Effector memory CD8-positive, alpha-beta T cell (primary cell): ENCODE measurements at regions not wholly inside any gene's neighbourhood (a gene's known extent, or its start where the extent isn't known, plus 50 kb on each side); places are given as distances from the start of the nearest gene placed in this dataset.

ENCODE experiments used
- ATAC-seq: fragments of 150-1000 bp; cut with Tn5 transposase; replicated peaks from 2 replicates; pipeline ENCODE4 v1.10.0; 2021; ENCODE audit warnings: mild to moderate bottlenecking, moderate library complexity
- DNase-seq, 3 experiments: peaks; one replicate each; pipeline ENCODE4 v3.0.0; 2021
- H3K27ac Mint-ChIP-seq, 2 donors: one replicate each; pipeline ENCODE4 v1.8.0; 2022; ENCODE audit warnings: mild to moderate bottlenecking in 2 of 2, mixed read lengths in 2 of 2, moderate library complexity in 2 of 2
- H3K27me3 Mint-ChIP-seq, 2 donors: one replicate each; pipeline ENCODE4 v1.8.0; 2022; ENCODE audit warnings: mixed read lengths in 2 of 2
- H3K36me3 Mint-ChIP-seq: one replicate; pipeline ENCODE4 v1.8.0; 2022; ENCODE audit warnings: mild to moderate bottlenecking, moderate library complexity, mixed read lengths; ENCODE audit not compliant: insufficient read depth
- H3K4me1 Mint-ChIP-seq, 2 donors: one replicate each; pipeline ENCODE4 v1.8.0; 2022; ENCODE audit warnings: low read depth in 2 of 2, mixed read lengths in 2 of 2
- H3K4me3 Mint-ChIP-seq, 2 donors: one replicate each; pipeline ENCODE4 v1.8.0; 2022; ENCODE audit warnings: mild to moderate bottlenecking in 2 of 2, mixed read lengths in 2 of 2, moderate library complexity in 2 of 2
- H3K9me3 Mint-ChIP-seq, 2 donors: one replicate each; pipeline ENCODE4 v1.8.0; 2022; ENCODE audit warnings: mixed read lengths in 2 of 2

DNA sequence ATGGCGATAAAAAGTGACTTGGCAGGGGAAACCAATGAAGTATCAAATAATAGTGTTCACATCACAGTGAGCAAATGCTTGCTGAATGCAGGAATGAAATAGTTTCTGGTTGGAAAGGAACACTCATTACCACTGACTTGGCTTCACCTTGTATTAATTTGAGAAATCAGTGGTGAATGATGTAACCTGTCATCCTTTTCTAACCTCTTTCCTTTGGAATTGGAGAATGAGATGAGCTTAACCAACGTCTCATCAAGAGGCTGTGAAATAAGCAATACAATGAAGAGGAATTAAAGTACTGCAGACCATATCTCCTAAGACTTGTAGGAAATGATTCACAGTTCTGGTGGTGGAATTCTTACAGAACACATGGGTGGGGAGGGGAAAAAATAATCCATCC lies 192.2 kb downstream of the DMAC1 start:
- Mint-ChIP-seq H3K36me3 (no peaks in the 10 kb centered on the region), H3K27ac (no peak overlapping the region)

DNA sequence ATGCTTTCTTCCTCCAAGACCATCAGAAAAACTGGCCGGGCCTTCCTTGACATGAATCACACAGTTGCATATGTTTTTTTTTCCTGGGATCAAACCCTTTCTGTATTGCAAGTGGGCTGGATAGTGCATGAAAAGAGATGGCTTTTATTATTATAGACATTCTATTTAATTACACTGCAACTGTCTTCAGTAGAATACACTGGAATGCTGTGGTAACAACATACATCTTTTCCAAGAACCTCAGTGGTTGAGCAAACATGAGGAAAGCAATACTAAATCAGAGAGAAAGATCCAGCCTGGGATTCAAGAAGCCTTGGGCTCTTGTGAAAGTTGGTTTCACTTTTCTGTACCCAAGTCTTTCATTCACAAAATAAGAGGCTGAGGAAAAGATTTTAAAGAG lies 193.0 kb downstream of the DMAC1 start:
- Mint-ChIP-seq H3K27ac (no peak overlapping the region), H3K4me3 (no peak overlapping the region), H3K27me3 (no peaks in the 10 kb centered on the region), H3K9me3 (no peaks in the 10 kb centered on the region), H3K36me3 (no peaks in the 10 kb centered on the region), H3K4me1 (peaks cover 0 to 4% of the 10 kb centered on the region in 2 donors)
- DNase-seq (no peak), ATAC-seq (no peak)

More for the DNA sequence above, 192.2 kb downstream of the DMAC1 start:
- ATAC-seq: no peak
- no peak for DNase-seq
- peaks cover 0 to 4% of the 10 kb centered on the region in 2 donors for H3K4me1 Mint-ChIP-seq
- H3K4me3 Mint-ChIP-seq: no peak overlapping the region
- no peaks in the 10 kb centered on the region for H3K9me3 Mint-ChIP-seq
- no peaks in the 10 kb centered on the region for H3K27me3 Mint-ChIP-seq

DNA sequence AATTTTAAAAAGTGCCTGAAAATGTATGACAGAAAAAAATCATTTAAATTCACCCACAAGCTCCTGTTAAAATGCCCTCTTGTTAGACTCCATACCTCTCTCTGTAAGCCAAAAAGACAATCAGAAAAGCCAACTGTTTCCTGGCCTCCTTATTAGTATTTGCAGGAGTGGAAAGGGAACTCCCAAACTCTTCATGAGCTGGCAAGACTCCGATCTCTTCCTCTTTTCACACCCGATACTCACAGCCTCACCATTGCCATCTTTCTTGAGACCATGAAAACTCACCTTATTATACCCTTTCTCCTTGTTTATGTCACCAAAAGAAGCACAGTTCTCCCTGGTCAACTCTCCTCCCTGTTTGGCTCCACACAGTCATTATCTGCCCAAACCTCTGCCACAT lies 197.8 kb downstream of the DMAC1 start:
- no peaks in the 10 kb centered on the region for H3K4me1 Mint-ChIP-seq
- no peak overlapping the region for H3K27ac Mint-ChIP-seq
- no peaks in the 10 kb centered on the region for H3K36me3 Mint-ChIP-seq
- no peaks in the 10 kb centered on the region for H3K27me3 Mint-ChIP-seq
- no peaks in the 10 kb centered on the region for H3K9me3 Mint-ChIP-seq
- no peak overlapping the region for H3K4me3 Mint-ChIP-seq
- ATAC-seq (no peak), DNase-seq (no peak)

DNA sequence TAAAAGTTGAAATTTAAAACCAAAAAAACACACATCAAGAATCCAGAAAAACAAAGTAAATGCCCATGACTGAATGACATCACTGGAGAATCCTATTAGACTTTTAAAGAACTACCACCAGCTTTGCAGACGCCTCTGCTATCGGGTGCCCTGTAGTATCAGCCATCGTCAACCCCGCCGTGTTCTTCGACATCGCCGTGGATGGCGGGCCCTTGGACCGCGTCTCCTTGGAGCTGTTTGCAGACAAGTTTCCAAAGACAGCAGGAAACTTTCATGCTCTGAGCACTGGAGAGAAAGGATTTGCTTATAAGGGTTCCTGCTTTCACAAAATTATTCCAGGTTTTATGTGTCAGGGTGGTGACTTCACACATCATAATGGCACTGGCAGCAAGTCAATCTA lies 201.9 kb downstream of the DMAC1 start:
- DNase-seq (no peak), ATAC-seq (no peak)
- H3K36me3 Mint-ChIP-seq: peaks cover 2% of the 10 kb centered on the region
- H3K4me3 Mint-ChIP-seq: no peak overlapping the region
- no peak overlapping the region for H3K27ac Mint-ChIP-seq
- H3K4me1 Mint-ChIP-seq: no peaks in the 10 kb centered on the region
- no peaks in the 10 kb centered on the region for H3K9me3 Mint-ChIP-seq
- no peaks in the 10 kb centered on the region for H3K27me3 Mint-ChIP-seq

DNA sequence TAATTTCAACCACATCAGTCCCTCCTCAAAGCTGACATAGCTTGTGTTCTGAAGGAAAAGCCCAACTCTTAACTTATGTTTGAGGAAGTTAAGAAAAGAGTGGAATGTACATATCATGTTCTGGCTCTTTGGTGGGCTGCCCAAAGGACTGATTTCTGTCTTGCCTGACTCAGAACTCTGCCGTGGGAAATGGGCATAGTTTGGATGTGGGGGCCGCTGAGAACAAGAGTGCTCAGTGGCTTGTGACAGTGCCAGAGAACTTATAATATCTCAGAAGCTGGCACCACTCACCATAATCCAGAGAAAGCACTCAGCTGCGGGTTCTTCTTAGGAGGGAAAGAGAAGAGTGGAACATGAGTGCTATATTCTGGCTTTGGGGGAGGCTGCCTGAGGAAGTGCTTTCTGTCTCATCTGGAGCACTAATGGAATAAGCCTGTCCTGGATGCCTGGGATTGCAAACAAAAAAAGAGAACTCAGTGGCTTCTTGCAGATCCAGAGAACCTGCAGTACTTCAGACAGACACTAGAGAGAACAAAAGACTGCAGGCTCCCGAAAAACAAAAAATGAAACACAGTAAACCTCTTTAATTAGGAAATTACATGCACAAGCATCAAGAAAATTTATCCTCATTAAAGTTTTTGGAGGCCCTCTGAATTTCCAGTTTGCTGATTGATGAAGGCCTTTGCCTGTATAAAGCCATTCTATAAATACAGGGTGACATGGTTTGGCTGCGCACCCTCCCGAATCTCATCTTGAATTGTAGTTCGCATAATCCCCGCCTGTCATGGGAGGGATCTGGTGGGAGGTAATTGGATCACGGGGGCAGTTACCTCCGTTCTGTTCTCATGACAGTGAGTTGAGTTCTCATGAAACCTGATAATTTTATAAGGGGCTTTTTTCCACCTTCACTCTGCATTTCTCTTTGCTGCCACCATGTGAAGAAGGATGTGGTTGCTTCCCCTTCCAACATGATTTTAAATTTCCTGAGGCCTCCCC lies 207.0 kb downstream of the DMAC1 start:
- peaks cover 2% of the 10 kb centered on the region for H3K36me3 Mint-ChIP-seq
- H3K27me3 Mint-ChIP-seq: peaks cover 0 to 7% of the 10 kb centered on the region in 2 donors
- no peak overlapping the region for H3K4me3 Mint-ChIP-seq
- no peaks in the 10 kb centered on the region for H3K4me1 Mint-ChIP-seq
- no peaks in the 10 kb centered on the region for H3K9me3 Mint-ChIP-seq
- DNase-seq (no peak), ATAC-seq (no peak)
- no peak overlapping the region for H3K27ac Mint-ChIP-seq

DNA sequence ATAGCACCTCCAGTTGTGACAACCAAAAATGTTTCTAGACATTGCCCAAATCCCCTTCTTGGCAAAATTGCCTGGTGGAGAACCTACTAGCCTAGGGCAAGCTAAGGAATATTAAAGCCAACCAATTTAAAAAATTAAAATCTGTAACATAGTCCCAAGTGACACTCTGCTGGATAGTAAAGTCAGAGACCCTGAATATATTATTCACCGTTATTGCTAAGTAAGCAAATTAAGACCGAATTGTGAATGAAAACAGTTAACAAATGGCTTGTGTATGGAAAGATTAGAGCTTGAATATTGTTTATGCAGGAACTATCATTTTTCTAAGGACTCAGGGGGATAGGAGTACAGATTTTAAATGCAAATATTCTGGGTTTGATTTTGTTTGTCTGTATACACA lies 208.1 kb downstream of the DMAC1 start:
- H3K4me3 Mint-ChIP-seq: no peak overlapping the region
- no peak for ATAC-seq

DNA sequence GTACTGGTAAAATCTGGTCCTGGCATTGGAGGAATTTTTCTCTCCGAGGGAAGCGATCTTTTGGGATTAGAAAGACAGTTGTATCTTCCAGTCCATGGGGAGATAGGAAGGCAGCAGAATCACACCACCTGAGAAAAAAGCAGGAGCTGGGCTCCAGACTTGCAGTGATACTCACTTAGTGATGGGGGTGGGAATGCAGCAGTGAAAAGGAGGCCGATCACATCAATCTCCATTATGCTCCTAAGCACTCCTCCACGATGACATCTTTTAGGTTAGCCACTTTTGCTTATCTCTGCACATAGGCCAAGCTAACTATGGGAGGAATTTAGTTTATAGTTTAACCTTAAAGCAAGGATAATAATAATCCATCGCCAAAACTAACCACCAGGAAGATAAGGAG lies 219.0 kb downstream of the DMAC1 start:
- no peak overlapping the region for H3K4me3 Mint-ChIP-seq
- DNase-seq (no peak), ATAC-seq (no peak)
- peaks cover 2% of the 10 kb centered on the region for H3K36me3 Mint-ChIP-seq
- H3K27me3 Mint-ChIP-seq: no peaks in the 10 kb centered on the region
- H3K9me3 Mint-ChIP-seq: no peaks in the 10 kb centered on the region
- no peaks in the 10 kb centered on the region for H3K4me1 Mint-ChIP-seq
- no peak overlapping the region for H3K27ac Mint-ChIP-seq

More for the DNA sequence above, 208.1 kb downstream of the DMAC1 start:
- Mint-ChIP-seq H3K36me3 (peaks cover 2% of the 10 kb centered on the region), H3K27ac (no peak overlapping the region), H3K9me3 (no peaks in the 10 kb centered on the region), H3K4me1 (no peaks in the 10 kb centered on the region), H3K27me3 (peaks cover 0 to 7% of the 10 kb centered on the region in 2 donors)
- DNase-seq: no peak

DNA sequence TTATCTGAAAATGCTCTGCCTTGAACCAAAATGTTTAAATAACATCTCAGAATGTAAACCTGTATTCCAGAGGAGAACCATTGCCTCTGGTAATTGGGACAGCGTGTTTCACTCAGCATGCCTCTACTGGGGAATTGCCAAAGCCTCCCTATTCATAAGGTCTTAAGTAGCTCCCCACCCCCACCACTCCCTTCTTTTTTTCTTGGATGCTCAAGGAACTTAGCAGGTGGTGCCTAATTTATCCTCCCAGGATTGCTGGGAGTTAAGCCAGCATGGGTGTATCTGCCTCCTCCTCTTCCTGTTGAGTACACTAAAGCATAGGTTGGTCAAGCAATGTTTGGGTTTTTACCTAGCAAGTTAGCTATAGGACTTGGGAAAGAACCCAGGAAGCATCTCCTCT lies 220.2 kb downstream of the DMAC1 start:
- H3K9me3 Mint-ChIP-seq: no peaks in the 10 kb centered on the region
- peaks cover 2% of the 10 kb centered on the region for H3K36me3 Mint-ChIP-seq
- no peaks in the 10 kb centered on the region for H3K4me1 Mint-ChIP-seq
- no peak for DNase-seq
- H3K4me3 Mint-ChIP-seq: no peak overlapping the region
- no peak for ATAC-seq
- no peak overlapping the region for H3K27ac Mint-ChIP-seq
- H3K27me3 Mint-ChIP-seq: no peaks in the 10 kb centered on the region

DNA sequence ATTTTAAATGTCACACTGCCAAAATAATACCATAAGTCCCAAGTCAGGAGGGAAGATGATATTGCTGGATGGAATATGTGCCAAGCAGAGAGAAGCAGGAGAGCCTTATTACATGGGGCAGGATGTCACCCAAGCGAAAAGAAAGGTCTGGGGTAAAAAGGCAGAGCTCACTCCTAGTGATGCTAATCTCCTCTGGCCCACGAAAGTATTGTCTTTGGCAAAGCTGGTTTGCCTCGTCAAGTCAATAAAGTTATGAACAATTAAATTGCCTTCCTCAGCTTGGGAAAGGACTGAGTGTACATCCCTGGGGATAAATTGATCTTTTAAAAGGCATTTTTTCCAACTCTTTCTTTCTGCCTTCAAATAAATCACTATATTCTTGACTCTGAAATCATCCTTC lies 220.6 kb downstream of the DMAC1 start:
- peaks cover 2% of the 10 kb centered on the region for H3K36me3 Mint-ChIP-seq
- DNase-seq: no peak
- no peaks in the 10 kb centered on the region for H3K9me3 Mint-ChIP-seq
- no peak for ATAC-seq
- H3K4me3 Mint-ChIP-seq: no peak overlapping the region
- no peaks in the 10 kb centered on the region for H3K4me1 Mint-ChIP-seq
- no peak overlapping the region for H3K27ac Mint-ChIP-seq
- no peaks in the 10 kb centered on the region for H3K27me3 Mint-ChIP-seq

DNA sequence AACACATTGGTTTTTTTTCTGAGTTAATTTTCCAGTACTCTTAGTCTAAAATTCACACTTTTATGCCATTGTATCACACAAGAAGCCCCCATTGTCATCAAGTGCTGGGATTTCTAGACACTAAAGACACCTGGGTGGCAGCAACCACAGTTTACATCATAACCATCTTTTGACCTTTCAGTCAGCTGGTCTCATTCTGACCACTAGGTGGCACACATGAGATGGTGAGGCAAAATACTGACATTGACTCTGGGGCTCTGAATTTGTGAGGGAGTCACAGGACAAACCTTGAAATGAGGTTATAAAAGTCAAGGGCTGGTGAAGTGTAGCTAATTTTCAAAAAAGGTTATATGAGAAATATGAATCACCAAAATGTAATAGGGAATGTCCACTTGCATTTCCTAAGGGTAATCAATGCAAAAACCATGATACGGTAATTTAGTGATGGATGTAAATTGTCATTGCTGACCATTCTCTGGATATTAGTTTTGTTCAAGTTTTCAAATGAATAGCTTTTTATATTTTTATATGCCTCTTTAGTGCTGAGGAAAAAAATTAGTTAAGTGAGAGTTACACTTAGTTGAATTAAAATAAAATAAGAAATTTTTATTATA lies 229.4 kb downstream of the DMAC1 start:
- Mint-ChIP-seq H3K27me3 (peaks cover 15 to 20% of the 10 kb centered on the region in 2 donors), H3K4me3 (no peak overlapping the region), H3K4me1 (no peaks in the 10 kb centered on the region), H3K9me3 (no peaks in the 10 kb centered on the region), H3K27ac (no peak overlapping the region), H3K36me3 (no peaks in the 10 kb centered on the region)
- DNase-seq (peak; percentile 49 to 57 (median 56)), ATAC-seq (peak; percentile 71)

DNA sequence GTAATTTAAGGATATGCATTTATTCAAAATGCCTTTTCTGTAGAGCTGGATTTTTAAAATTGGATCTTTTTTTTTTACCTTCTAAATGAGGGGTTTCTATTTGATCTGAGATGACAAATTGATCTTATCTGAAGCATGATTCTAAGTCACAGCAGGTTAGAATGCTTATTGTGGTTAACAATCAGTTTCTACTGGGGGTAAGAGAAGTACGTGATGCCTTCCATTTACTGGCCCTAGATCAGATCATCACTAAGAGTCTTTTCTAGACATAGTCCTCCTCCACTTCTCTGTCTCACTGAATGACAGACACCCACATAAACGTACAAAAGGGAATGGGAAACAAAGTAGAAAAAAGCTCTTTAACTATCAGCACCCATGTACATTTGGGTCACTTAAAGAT lies 231.9 kb downstream of the DMAC1 start:
- no peak overlapping the region for H3K4me3 Mint-ChIP-seq
- DNase-seq (no peak), ATAC-seq (no peak)
- peaks cover 15 to 21% of the 10 kb centered on the region in 2 donors for H3K27me3 Mint-ChIP-seq
- no peaks in the 10 kb centered on the region for H3K36me3 Mint-ChIP-seq
- no peaks in the 10 kb centered on the region for H3K4me1 Mint-ChIP-seq
- no peak overlapping the region for H3K27ac Mint-ChIP-seq
- no peaks in the 10 kb centered on the region for H3K9me3 Mint-ChIP-seq

DNA sequence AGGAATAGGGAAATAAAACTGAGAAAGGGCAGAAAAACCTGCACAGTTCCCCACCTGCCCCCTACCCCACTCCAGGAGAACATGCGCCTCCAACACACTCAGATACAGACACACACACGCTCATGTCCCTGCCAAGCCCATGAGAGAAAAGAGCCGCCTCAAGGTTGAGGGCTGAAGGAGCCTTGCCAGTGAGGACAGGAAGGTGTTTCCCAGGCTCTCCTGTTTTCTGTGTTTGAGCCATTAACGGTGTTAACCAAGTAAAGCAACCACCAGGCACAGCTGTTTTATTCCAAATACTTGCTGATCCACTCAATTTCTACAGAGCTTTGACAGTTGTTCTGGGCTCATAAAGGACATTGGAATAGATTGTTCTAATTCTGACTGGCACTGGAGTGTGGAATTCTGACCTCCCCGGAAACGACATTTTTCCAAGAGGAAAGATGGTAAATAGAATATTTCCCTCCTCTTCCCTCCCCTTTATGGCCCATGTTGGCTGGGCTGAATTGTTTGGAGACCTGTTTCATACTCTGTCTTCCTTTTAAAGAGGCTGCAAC lies 238.0 kb downstream of the DMAC1 start:
- peaks cover 0 to 17% of the 10 kb centered on the region in 2 donors for H3K27me3 Mint-ChIP-seq
- ATAC-seq: no peak
- H3K4me3 Mint-ChIP-seq: no peak overlapping the region
- no peaks in the 10 kb centered on the region for H3K4me1 Mint-ChIP-seq
- H3K9me3 Mint-ChIP-seq: peaks cover 0 to 1% of the 10 kb centered on the region in 2 donors
- DNase-seq: no peak
- no peak overlapping the region for H3K27ac Mint-ChIP-seq
- H3K36me3 Mint-ChIP-seq: no peaks in the 10 kb centered on the region

DNA sequence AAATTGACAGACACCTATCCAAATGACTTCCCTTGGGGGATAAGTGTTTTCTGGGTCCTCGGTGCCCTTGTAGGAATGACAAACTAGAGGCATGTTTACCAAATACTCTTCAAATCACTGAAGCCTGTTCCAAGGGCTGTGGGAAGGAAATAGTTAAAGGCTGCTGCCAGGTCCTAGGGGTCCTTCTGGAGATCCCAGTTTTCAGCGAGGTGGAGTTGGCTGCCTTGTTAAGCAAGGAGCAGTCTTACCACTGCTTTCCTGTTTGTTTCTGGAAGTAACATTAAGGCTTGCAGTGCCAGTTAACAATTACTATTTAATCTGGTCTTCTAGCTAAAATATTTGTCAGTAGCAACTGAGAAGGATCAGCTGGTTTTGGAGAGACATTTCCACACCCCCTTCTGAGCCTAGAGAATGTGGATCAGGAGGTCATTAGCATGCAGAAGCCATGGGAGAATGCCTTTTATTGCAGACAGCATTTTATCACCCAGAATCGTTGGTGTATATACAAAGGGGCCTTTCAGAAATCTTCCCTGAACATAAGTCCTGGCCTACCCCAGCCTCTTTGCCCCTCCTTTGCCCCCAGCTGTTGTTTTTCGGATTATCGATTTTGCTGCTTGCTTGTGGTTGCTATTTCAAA lies 238.8 kb downstream of the DMAC1 start:
- Mint-ChIP-seq H3K27me3 (peaks cover 0 to 17% of the 10 kb centered on the region in 2 donors), H3K36me3 (no peaks in the 10 kb centered on the region), H3K9me3 (peaks cover 0 to 1% of the 10 kb centered on the region in 2 donors), H3K27ac (no peak overlapping the region), H3K4me1 (no peaks in the 10 kb centered on the region), H3K4me3 (no peak overlapping the region)
- DNase-seq (no peak), ATAC-seq (no peak)
